ENCODE measurements at regions not wholly inside any gene's neighbourhood (a gene's known extent, or its start where the extent isn't known, plus 50 kb on each side); places are given as distances from the start of the nearest gene placed in this dataset.

- no peak overlapping the region for H2AFZ ChIP-seq (ENCODE audit: low read depth, low read length)
- no peak for FAIRE-seq
- Mint-ChIP-seq H3K9me3 (ENCODE audit: unreplicated experiment) (peaks cover 8% of the 10 kb centered on the region), H3K4me1 (ENCODE audit: low read depth, unreplicated experiment) (peaks cover 15% of the 10 kb centered on the region), H3K27ac (ENCODE audit: unreplicated experiment) (no peak overlapping the region), H3K36me3 (ENCODE audit: low read depth, unreplicated experiment) (no peaks in the 10 kb centered on the region), H3K27me3 (ENCODE audit: low read depth, unreplicated experiment) (peaks cover 11% of the 10 kb centered on the region), H3K4me3 (ENCODE audit: unreplicated experiment) (no peak overlapping the region)
- H3K4me1 ChIP-seq (ENCODE audit: insufficient read depth, low read length): no peaks in the 10 kb centered on the region
- H3K27ac ChIP-seq (ENCODE audit: low read depth, low read length): no peak overlapping the region
- no peaks in the 10 kb centered on the region for H3K79me2 ChIP-seq (ENCODE audit: insufficient read depth, low read length)
- no peaks in the 10 kb centered on the region for H3K36me3 ChIP-seq (ENCODE audit: insufficient read depth, low read length)
- no peak for TF ChIP-seq EZH2 (IDR thresholded peaks at IDR 0.05; ENCODE audit: insufficient read depth, low read length)
- TF ChIP-seq CTCF (IDR thresholded peaks at IDR 0.05; ENCODE audit: insufficient read depth, low read depth, low read length): no peak
- no peaks in the 10 kb centered on the region for H3K27me3 ChIP-seq (ENCODE audit: insufficient read depth, low read length)
- H3K9ac ChIP-seq (ENCODE audit: low read length): no peak overlapping the region
- DNase-seq (ENCODE audit: low read depth): no peak
- no peaks in the 10 kb centered on the region for H3K9me3 ChIP-seq (ENCODE audit: insufficient read depth, low read depth, low read length)
- H3K4me3 ChIP-seq (ENCODE audit: insufficient read depth, low read depth, low read length): no peak overlapping the region
- no peaks in the 10 kb centered on the region for H4K20me1 ChIP-seq (ENCODE audit: insufficient read depth, low read length)
- H3K4me2 ChIP-seq (ENCODE audit: low read length): no peak overlapping the region
Measured at GRCh38 chr9:79264511-79265355, 307.0 kb upstream of the TLE4 start.

DNA sequence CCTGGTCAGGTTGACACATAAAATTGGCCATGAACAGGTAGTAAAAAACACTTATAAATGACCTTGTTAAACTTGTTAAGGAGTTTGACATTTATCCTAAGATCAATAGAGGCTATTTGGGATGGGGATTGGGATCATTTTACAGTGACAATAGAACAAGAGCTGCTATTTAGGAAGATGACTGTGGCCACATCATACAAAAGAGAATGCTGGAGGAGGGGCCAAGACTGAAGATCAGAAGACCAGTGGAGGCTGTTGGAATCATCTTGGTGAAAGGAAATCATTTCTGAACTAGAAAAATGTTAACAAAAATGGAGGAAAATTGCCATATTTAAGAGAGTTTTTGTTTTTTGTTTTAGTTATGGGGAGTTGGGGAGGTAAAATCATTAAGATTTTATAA is 304.8 kb upstream of the TLE4 start:
- H3K4me1 Mint-ChIP-seq (ENCODE audit: low read depth, unreplicated experiment): peaks cover 15% of the 10 kb centered on the region
- Histone ChIP-seq H2AFZ (ENCODE audit: low read depth, low read length) (no peak overlapping the region), H3K27ac (ENCODE audit: low read depth, low read length) (no peak overlapping the region), H3K9ac (ENCODE audit: low read length) (no peak overlapping the region), H3K79me2 (ENCODE audit: insufficient read depth, low read length) (no peaks in the 10 kb centered on the region), H3K36me3 (ENCODE audit: insufficient read depth, low read length) (no peaks in the 10 kb centered on the region), H4K20me1 (ENCODE audit: insufficient read depth, low read length) (no peaks in the 10 kb centered on the region), H3K4me1 (ENCODE audit: insufficient read depth, low read length) (no peaks in the 10 kb centered on the region), H3K9me3 (ENCODE audit: insufficient read depth, low read depth, low read length) (no peaks in the 10 kb centered on the region), H3K4me3 (ENCODE audit: insufficient read depth, low read depth, low read length) (no peak overlapping the region), H3K27me3 (ENCODE audit: insufficient read depth, low read length) (no peaks in the 10 kb centered on the region), H3K4me2 (ENCODE audit: low read length) (no peak overlapping the region)
- FAIRE-seq (no peak), DNase-seq (ENCODE audit: low read depth) (no peak)
- H3K27me3 Mint-ChIP-seq (ENCODE audit: low read depth, unreplicated experiment): no peaks in the 10 kb centered on the region
- TF ChIP-seq CTCF (IDR thresholded peaks at IDR 0.05; ENCODE audit: insufficient read depth, low read depth, low read length) (no peak), EZH2 (IDR thresholded peaks at IDR 0.05; ENCODE audit: insufficient read depth, low read length) (no peak)
- H3K9me3 Mint-ChIP-seq (ENCODE audit: unreplicated experiment): peaks cover 2% of the 10 kb centered on the region
- no peak overlapping the region for H3K4me3 Mint-ChIP-seq (ENCODE audit: unreplicated experiment)
- no peaks in the 10 kb centered on the region for H3K36me3 Mint-ChIP-seq (ENCODE audit: low read depth, unreplicated experiment)
- no peak overlapping the region for H3K27ac Mint-ChIP-seq (ENCODE audit: unreplicated experiment)

GRCh38 chr9:79268806-79269205 is 303.0 kb upstream of the TLE4 start:
- H3K9me3 ChIP-seq (ENCODE audit: insufficient read depth, low read depth, low read length): no peaks in the 10 kb centered on the region
- no peaks in the 10 kb centered on the region for H4K20me1 ChIP-seq (ENCODE audit: insufficient read depth, low read length)
- no peak overlapping the region for H3K4me2 ChIP-seq (ENCODE audit: low read length)
- H3K27ac ChIP-seq (ENCODE audit: low read depth, low read length): no peak overlapping the region
- no peak overlapping the region for H3K9ac ChIP-seq (ENCODE audit: low read length)
- H2AFZ ChIP-seq (ENCODE audit: low read depth, low read length): no peak overlapping the region
- H3K4me1 ChIP-seq (ENCODE audit: insufficient read depth, low read length): no peaks in the 10 kb centered on the region
- no peaks in the 10 kb centered on the region for H3K27me3 Mint-ChIP-seq (ENCODE audit: low read depth, unreplicated experiment)
- no peaks in the 10 kb centered on the region for H3K36me3 Mint-ChIP-seq (ENCODE audit: low read depth, unreplicated experiment)
- H3K4me3 Mint-ChIP-seq (ENCODE audit: unreplicated experiment): no peak overlapping the region
- H3K36me3 ChIP-seq (ENCODE audit: insufficient read depth, low read length): no peaks in the 10 kb centered on the region
- TF ChIP-seq CTCF (IDR thresholded peaks at IDR 0.05; ENCODE audit: insufficient read depth, low read depth, low read length) (no peak), EZH2 (IDR thresholded peaks at IDR 0.05; ENCODE audit: insufficient read depth, low read length) (no peak)
- H3K79me2 ChIP-seq (ENCODE audit: insufficient read depth, low read length): no peaks in the 10 kb centered on the region
- H3K27me3 ChIP-seq (ENCODE audit: insufficient read depth, low read length): no peaks in the 10 kb centered on the region
- peaks cover 11% of the 10 kb centered on the region for H3K4me1 Mint-ChIP-seq (ENCODE audit: low read depth, unreplicated experiment)
- no peak overlapping the region for H3K4me3 ChIP-seq (ENCODE audit: insufficient read depth, low read depth, low read length)
- H3K9me3 Mint-ChIP-seq (ENCODE audit: unreplicated experiment): no peaks in the 10 kb centered on the region
- DNase-seq (ENCODE audit: low read depth) (no peak), FAIRE-seq (no peak)
- no peak overlapping the region for H3K27ac Mint-ChIP-seq (ENCODE audit: unreplicated experiment)

All from astrocyte (in vitro differentiated cells and primary cell).